Posterior vena cava (tissue), 2 donors: ENCODE measurements at regions not wholly inside any gene's neighbourhood (a gene's known extent, or its start where the extent isn't known, plus 50 kb on each side); places are given as distances from the start of the nearest gene placed in this dataset.
"Not testable (repeated sequence)": the region's sequence is repeated elsewhere in the genome, so short reads cannot be mapped to it uniquely, and the experiment has no call there.

Experiments
- DNase-seq: peaks from one replicate; pipeline ENCODE4 v3.0.0-alpha.2; 2020; ENCODE audit warnings: low spot score
- intact Hi-C, 2 donors: fragments of 100-400 bp; cut with DNase I; formaldehyde crosslinking; loops; one replicate each; pipeline versions ENCODE4 v1.14.1 to v1.14.2; 2022 to 2023
- donor health status: DM: yes; HTN: yes; CAD: no.
- donor health status: DM: yes; HTN: yes; CAD: no.

DNA sequence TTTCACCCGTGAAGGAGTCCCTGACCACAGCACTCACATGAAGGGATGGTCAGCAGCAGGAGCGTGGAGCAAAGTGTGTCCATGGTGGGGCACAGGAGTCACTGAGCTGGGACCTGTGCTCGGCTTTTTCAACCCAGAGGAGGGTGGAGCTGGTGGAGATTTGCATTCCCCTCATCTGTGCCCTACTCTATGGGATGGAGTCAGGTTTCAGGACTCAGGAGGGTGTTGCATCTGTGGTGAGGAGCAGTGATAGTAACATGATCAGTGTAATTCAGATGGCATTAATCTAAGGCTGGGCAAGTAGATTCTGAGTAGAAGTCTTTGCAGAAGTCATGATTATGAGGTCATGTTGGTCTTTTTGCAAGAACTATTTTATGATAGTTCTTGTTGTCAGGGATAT lies 511.9 kb downstream of the TMEM121 start:
- DNase-seq = no peak
- intact Hi-C loops = no loop called here

DNA sequence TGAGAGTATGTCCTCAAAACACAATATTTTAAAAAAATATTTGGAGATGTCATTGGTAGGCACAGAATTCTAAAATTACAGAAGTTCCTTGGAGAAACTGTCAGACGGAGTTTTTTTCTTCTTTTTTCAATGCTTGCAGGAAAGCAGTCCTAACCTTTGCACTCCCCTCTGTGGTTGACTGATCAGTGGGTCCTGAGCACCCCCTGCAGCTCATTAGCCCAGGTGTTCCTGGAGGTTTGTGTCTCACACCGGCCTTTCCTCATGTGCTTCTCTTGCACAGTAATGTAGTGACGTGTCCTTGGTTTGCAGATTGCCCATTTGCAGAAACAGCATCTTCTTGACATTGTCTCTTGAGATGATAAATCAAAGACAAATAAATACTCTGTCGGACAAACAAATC lies 513.0 kb downstream of the TMEM121 start:
- intact Hi-C loops = no loop called here
- no peak for DNase-seq

DNA sequence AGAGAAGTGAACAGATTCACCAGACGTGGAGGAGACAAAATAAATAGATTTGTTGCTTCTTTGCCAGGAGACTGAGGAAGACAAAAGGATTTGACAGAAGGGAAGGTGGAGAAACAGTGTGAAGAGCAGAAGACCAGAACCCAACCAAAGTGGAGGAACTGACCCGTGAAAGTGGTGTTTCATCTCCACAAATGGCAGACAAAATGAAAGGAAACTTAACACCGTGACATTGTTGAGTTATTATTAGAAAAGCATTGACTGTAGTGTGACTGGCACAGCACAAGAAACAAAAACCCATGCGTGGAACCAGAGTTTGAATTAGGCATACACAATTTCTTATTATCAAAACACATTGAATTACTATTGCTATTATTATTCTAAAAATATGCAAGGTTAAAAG lies 518.1 kb downstream of the TMEM121 start:
- no peak for DNase-seq
- intact Hi-C loops = no loop called here

DNA sequence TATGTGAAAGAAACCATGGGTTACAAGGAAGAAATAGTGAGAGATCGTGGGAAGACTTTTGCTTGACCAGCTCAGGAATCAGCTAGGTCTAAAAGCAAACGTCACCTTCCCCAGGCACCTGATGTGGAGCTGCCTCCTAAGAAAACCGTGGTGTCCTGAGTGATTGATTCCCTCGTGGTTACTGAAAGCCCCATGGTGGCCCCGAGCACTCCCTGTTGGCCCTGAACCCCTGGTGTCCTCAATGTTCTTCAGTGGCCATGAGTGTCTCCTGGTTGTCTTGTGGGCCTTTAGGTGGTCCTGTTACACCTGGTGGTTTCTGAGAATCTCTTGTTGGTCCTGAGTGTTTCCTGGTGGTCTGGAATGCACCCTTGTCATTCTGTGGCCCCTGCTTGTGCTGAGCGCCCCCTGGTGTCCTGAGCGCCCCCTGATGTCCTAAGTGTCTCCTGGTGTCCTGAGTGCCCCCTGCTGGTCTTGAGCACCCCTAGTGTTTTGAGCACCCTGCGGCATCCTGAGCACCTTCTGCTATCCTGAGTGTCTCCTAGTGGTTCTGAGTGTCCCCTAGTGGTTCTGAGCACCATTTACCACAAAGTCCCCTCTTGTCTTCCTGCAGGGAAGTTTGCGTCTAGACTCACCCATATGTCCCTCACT lies 518.7 kb downstream of the TMEM121 start:
- intact Hi-C loops = loop anchor here in 1 of 2 donors (1.0 kb wide), 1 partner anchor 35 kb away; no protein-coding TSS in a partner anchor
- no peak for DNase-seq

DNA sequence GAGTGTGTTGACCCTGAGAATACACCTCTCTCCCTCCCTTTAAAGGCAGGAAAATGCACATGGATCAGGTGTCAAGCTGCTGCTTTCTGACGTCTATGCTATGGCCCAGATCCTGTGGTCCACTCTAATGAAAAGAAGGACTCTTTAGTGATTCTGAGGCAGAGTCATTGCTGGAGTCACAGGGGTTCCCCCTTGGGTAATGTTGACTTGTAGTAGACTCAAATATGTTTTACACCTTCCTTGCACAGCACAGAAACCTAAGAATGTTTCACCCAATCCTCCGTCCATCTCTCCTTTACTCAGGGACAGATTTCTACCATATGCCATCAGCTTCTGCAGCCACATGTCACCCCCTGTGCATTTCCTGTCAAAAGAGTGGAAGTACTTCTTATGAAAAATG lies 525.4 kb downstream of the TMEM121 start:
- intact Hi-C loops = no loop called here
- DNase-seq = no peak

DNA sequence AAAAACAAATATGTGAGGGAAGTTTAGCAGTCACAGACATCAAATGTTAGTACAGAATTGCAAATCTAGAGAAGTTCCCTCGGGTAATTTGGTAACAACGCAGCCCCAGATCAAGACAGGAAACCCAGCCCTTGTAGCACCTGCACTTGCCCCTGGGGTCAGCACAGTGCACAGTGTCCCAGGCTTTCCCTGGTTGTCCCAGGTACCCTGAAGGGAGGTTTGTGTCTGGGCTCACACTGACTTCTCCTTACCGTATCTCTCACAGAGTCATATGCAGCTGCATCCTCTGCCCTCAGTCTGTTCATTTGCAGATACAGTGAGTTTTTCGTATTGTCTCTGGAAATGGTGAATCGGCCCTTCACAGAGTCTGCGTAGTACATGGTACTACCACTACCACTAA lies 528.9 kb downstream of the TMEM121 start:
- intact Hi-C loops = no loop called here
- DNase-seq = no peak

DNA sequence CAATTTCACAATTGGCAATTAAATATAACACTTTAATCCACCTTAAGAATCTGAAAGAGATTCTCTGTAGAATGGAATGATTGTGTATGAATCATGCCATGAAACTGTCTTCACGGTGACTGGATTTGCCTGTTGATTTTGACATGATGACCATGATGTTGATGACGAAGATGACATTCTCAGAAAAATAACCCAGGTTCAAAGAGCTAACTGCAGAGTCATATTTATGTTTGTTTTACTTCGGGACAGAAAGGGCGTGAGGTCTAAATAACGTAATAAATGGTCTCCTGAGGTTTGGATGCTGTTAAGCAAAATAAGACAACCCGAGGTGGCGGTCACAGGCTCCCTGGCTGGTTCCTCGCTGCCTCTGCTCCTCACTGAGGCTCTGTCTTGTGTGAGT lies 532.0 kb downstream of the TMEM121 start:
- DNase-seq = no peak
- intact Hi-C loops = no loop called here

DNA sequence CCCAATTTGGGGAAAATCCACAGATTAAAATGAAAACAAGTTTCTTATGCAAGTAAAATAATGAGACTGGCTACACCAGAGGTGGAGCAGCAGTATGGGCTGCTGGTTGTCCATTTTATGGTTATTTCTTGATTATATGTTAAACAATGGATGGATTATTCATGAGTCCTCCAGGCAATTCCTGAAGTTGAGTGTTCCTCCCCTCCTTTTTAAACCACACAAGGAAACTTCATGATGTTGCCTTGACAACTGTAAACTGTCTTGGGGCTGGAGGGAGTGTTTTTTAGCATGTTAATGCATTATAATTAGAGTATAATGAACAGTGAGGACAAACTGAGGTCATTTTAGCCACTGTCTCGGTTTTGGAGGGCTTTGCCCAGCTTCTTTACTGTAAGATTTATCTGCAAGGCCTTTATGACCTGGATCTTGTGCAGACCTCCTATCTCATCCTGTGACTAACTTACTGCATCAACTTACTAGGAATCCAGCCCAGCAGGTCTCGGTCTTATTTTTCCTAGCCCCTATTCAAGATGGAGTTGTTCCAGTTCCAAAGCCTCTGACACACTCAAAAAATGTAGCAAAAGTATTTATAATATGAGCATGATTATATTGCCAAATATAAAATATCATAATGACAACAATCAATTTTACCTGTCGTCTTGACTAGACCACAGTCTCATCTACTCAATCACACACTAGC lies 534.0 kb downstream of the TMEM121 start:
- intact Hi-C loops = no loop called here
- no peak for DNase-seq

DNA sequence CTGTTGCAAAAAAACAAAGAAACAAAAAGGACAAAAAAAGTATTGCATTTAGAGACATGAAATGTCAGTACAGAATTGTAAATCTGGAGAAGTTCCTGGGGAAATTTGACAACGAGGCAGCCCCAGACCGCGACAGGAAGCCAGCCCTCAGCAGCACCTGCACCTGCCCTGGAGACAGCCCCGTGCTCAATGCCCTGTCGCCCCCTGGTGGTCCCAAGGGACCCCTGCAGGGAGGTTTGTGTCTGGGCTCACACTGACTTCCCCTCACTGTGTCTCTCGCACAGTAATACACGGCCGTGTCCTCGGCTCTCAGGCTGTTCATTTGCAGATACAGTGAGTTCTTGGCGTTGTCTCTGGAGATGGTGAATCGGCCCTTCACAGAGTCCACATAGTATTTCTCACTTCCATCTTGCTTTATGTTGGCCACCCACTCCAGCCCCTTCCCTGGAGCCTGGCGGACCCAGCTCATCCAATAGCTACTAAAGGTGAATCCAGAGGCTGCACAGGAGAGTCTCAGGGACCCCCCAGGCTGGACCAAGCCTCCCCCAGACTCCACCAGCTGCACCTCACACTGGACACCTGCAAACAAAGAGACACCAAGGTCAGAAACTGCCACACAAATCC lies 535.6 kb downstream of the TMEM121 start:
- DNase-seq, intact Hi-C loops: not testable (repeated sequence)

DNA sequence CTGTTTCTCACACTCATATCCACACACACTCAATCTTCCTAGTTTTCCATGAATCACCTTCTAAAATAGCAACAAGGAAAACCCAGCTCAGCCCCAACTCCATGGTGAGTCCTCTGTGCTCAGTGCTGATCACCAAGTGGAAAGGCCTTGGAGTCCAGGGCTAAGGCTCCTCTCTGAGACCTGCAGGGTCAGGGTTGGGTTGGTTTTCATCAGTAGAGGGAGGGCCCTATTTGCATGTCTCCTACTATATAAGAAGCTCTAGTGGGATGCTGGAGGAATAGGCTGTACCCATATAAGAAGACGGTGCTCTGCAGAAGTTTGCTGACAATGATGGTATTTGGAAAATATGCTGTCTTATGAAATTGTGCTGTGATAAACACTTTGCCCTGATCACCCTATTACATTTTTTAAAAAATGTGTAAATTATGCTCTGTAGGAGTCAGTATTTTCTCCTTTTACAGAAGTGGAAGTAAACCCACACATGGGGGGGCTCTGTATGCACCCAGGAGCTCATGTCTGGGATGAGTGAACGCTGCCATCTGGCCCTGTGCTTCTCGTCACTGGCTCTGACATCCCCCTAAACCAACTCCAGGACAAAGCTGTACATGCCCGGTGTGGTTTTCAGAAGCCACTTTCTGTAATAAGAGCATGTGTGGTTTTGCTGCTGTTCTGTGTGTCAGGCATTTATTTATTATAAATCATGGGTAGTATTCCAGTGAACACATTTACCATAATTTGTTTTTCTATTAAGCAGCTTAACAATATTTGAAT lies 536.3 kb downstream of the TMEM121 start:
- intact Hi-C loops = no loop called here
- DNase-seq = no peak

DNA sequence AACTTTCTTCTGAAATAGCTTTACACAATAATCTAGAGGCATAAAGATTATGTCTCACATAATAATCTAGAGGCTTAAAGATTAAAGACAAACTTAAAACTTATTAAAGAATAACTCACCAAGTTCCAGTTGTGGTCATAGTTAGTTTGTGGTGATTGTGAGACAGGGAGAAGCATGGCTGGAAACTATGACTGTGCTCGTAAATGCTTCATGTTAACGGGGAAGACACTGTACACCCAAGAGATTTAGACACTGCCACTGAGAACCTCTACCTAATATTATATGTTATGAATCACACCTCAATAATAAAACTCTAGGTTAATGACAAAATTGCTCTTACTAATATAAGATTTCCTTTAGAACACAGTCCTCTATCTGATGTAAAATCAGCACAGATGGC lies 541.6 kb downstream of the TMEM121 start:
- DNase-seq = no peak
- intact Hi-C loops = no loop called here

DNA sequence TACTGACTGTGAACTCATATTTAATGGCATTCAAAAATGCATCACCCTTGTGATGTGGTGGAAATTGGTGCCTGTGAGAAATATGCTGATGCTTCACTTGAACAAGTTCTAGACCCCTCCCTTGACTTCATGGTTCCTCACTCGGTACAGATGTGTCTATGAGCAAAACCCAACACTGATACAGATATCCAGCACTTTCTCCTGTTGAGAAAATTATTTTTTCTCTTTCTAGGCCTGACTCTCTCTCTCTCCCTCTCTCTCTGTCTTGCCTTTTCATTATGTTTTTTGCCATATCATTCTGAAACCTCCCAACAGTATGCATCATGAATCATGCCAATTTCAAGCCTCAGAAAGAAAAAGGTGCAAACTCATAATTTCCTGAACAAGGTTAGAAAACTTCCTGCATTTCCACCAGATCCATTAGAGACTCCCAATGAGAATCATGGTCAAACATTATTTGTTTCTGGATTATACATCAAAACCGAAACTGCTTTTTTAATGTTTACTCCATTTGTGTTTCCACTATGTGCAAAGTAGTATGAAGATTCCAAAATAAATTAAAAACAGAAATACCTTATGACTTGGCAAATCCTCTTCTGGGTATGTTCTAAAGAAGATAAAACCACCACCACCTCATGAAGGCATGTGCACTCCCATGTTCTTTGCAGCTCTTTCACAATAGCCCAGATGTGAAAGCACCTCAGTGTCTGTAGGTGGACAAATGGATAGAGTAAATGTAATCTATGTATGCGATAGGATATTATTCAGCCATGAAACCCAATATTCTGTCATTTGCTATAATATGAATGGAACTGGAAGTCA lies 543.6 kb downstream of the TMEM121 start:
- intact Hi-C loops = no loop called here
- DNase-seq = no peak

DNA sequence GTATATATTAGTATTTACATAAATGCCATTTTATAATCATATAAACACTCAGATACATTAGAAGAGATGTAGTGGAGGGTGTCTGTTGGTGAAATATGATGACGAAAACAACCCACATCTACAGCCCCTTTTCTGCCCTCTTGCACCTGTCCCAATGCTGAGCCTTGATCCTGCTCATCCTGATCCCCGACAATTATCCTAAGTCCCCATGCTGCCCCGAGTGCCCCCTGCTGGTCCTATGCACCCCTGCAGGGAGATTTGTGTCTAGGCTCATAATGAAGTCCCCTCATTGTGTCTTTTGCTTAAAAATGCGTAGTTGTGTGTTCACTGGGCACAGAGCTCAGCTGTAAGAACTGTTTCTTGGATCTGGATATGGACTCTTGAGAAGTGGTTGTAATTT lies 554.5 kb downstream of the TMEM121 start:
- DNase-seq = no peak
- intact Hi-C loops = no loop called here

DNA sequence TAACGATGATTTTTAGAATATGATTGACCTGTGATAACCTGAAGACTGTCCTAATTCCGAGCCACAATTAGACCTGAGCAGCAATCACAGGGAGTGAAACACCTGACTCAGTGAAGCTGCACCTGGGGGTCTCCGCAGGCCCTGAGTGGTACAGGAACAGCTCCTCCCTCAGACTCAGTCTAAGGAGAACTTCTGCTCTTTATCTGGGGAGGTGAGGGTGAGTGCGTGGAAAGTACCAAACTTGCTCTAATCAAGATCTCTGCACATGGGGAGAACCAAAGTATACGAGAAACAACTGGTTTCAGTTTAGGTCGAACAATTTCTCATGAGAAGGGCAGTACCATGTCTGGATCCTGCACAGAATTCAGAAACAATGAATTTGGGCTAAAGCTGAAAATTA lies 555.3 kb downstream of the TMEM121 start:
- intact Hi-C loops, DNase-seq: not testable (repeated sequence)

DNA sequence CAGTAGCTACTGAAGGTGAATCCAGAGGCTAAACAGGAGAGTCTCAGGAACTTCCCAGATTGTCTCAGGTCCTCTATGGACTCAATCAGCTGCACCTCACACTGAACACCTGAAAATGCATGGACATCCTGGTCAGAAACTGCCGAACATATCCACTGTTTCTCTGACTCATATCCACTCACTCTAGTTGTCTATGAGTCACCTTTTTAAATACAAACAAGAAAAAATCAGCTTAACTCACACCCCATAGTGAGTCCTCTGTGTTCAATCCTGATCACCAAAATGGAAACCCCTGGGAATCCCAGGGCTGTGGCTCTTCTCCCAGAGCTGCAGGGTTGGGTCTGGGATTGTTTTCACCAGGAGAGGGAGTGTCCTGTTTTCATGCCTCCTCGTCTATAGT lies 556.7 kb downstream of the TMEM121 start:
- intact Hi-C loops = no loop called here
- no peak for DNase-seq

DNA sequence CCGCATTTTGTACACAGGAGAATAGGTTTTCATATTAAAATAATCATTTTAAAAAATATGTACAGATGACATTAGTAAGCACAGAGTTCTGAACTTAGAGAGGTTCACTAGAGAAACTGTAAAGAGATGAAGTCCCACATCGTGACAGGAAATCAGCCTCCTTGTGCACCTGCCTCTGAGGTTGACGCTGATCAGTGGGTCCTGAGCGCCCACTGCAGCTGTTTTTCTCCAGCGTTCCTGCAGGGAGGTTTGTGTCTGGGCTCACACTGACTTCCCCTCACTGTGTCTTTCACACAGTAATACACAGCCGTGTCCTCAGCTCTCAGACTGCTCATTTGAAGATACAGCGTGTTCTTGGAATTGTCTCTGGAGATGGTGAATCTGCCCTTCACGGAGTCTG lies 561.5 kb downstream of the TMEM121 start:
- intact Hi-C loops = no loop called here
- DNase-seq = no peak

DNA sequence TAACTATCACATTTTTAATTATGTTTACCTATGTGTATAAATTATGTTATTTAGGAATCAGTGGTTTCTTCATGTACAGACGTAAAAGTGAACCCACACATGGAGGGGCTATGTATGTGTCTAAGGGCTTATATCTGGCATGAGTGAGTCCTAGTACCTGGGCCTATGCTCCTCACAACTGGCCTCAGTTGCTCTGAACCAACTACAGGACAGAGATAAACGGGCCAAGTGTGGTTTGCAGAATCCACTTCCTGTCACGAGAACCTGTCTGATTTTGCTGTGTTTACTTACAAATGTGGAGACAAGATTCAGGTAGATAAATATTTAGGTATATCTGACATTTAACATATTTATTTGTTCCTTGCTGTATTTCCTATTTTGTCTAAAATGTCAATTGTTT lies 562.5 kb downstream of the TMEM121 start:
- intact Hi-C loops, DNase-seq: not testable (repeated sequence)

DNA sequence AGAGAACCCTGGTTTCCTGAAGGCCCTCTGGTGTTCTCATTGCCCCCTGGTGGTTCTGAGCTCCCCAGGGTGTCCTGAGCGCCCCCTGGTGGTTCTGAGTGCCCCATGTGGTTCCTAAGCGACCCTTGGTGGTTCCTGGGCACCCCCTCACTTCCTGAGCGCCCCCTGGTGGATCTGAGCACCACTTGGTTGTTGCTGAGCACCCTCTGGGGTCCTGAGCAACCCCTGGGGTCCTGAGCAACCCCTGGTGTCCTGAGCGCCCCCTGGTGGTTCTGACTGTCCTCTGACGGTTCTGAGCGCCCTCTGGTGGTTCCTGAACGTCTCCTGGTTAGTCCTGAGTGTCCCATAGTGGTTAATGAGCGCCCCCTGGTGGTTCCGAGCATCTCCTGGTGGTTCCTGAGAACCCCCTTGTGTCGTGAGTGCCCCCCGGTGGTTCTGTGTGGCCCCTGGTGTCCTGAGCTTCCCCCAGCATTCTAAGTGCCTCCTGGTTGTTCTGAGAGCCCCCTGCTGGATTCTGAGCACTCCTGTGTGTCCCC lies 568.3 kb downstream of the TMEM121 start:
- DNase-seq = no peak
- intact Hi-C loops = no loop called here

DNA sequence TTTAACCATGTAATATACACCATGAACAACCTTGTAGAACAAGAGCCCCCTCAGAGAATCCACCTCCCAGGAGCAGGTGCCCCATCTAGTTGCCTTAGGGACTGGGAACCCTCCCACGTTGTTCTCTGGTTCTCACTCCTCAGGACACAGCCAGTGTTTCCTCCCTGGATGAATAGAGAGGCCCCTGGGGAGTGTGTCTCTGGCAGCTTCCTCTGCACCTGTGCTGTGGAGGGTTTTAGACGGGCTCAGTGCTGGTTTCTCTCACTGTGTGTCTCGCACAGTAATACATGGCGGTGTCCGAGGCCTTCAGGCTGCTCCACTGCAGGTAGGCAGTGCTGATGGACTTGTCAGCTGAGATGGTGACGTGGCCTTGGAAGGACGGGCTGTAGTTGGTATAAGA lies 581.3 kb downstream of the TMEM121 start:
- intact Hi-C loops = no loop called here
- no peak for DNase-seq
